Uterus (tissue), 3 donors: ENCODE measurements at regions not wholly inside any gene's neighbourhood (a gene's known extent, or its start where the extent isn't known, plus 50 kb on each side); places are given as distances from the start of the nearest gene placed in this dataset.
"Not testable (repeated sequence)": the region's sequence is repeated elsewhere in the genome, so short reads cannot be mapped to it uniquely, and the experiment has no call there.

Experiments
- DNase-seq, 2 donors: peaks; one replicate each; pipeline ENCODE4 v3.0.0-alpha.2; 2019 to 2020
- H3K27ac ChIP-seq, 2 donors: fragments of 200-600 bp; sonication (generic); 1 replicate in 1 of 2; 2 replicates in 1 of 2; pipeline ENCODE4 v1.5.1; 2016 to 2018
- H3K27me3 ChIP-seq, 2 donors: fragments of 200-600 bp; sonication (generic); one replicate each; pipeline ENCODE4 v1.5.1; 2018 to 2019; ENCODE audit warnings: control low read depth in 1 of 2
- H3K36me3 ChIP-seq, 2 donors: fragments of 200-600 bp; sonication (generic); one replicate each; pipeline ENCODE4 v1.5.1; 2019; ENCODE audit warnings: control low read depth in 1 of 2
- H3K4me1 ChIP-seq, 2 donors: fragments of 200-600 bp; sonication (generic); one replicate each; pipeline ENCODE4 v1.5.1; 2018 to 2019; ENCODE audit warnings: control low read depth in 1 of 2
- H3K4me3 ChIP-seq, 2 donors: fragments of 200-600 bp; sonication (generic); 1 replicate in 1 of 2; 2 replicates in 1 of 2; pipeline ENCODE4 v1.5.1; 2018 to 2019; ENCODE audit warnings: mild to moderate bottlenecking in 1 of 2
- H3K9me3 ChIP-seq, 2 donors: fragments of 200-600 bp; sonication (generic); one replicate each; pipeline ENCODE4 v1.5.1; 2019; ENCODE audit warnings: control low read depth in 1 of 2
- POLR2A ChIP-seq, 2 donors: fragments of 450-650 bp; IDR thresholded peaks; one replicate each; pipeline ENCODE4 v1.6.1; 2016; ENCODE audit warnings: antibody characterized with exemption in 2 of 2, mild to moderate bottlenecking in 1 of 2, moderate library complexity in 1 of 2
- intact Hi-C: fragments of 100-400 bp; cut with DNase I; formaldehyde crosslinking; loops from one replicate; pipeline ENCODE4 v1.15.1; 2023; ENCODE audit warnings: low total_unique reads
- TF ChIP-seq, protein P1 (sequence below), 4 experiments: fragments of 200-600 bp in 2 of 4; fragments of 450-650 bp in 2 of 4; sonication (generic) in 2 of 4; IDR thresholded peaks; one replicate each; pipeline ENCODE4 v1.5.1; 2016 to 2019; ENCODE audit warnings: antibody characterized with exemption in 4 of 4, mild to moderate bottlenecking in 2 of 4, moderate library complexity in 1 of 4
- donor health status: DM: yes; HTN: yes; CAD: no.

- Histone ChIP-seq H3K36me3 (no peaks in the 10 kb centered on the region), H3K27me3 (no peaks in the 10 kb centered on the region), H3K9me3 (no peaks in the 10 kb centered on the region), H3K4me1 (peaks cover 0 to 6% of the 10 kb centered on the region in 2 donors), H3K27ac (no peak overlapping the region), H3K4me3 (no peak overlapping the region)
- DNase-seq: no peak
- intact Hi-C loops: no loop called here
- no peak for TF ChIP-seq POLR2A (IDR thresholded peaks at IDR 0.05)
- TF ChIP-seq, protein P1, sequence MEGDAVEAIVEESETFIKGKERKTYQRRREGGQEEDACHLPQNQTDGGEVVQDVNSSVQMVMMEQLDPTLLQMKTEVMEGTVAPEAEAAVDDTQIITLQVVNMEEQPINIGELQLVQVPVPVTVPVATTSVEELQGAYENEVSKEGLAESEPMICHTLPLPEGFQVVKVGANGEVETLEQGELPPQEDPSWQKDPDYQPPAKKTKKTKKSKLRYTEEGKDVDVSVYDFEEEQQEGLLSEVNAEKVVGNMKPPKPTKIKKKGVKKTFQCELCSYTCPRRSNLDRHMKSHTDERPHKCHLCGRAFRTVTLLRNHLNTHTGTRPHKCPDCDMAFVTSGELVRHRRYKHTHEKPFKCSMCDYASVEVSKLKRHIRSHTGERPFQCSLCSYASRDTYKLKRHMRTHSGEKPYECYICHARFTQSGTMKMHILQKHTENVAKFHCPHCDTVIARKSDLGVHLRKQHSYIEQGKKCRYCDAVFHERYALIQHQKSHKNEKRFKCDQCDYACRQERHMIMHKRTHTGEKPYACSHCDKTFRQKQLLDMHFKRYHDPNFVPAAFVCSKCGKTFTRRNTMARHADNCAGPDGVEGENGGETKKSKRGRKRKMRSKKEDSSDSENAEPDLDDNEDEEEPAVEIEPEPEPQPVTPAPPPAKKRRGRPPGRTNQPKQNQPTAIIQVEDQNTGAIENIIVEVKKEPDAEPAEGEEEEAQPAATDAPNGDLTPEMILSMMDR (IDR thresholded peaks at IDR 0.05): no peak
Measured at GRCh38 chr18:43776997-43777396, 499.7 kb upstream of the SYT4 start.

DNA sequence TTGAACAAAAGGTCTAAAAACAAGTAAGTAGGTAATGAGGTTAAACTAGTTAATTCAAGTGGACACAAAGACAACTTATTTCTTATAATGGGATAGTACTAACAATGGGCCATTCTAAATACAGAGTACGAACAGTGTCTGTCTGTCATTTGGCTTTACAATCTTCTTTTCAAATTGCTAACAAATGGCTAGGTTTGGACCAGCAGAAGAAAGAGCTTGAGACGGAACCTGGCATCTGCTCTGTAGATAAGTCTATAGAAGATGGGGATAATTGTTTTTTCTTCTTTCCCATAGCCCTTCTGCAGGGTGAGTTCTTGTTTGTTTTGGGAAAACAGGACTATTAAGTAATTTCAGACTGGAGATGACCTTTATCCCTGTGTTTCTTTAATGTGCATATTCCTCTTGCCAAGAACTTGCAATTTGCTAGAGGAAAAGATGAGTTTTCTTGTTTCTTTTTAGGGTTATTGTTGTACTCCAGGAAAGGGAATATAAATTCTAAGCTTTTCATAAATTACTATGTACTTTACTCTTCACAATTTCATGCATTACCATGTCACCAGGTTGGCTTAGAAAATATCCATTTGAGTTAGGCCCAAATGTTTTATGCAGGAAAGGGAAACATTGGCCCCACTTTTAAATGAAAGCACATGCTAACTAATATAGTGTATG, 500.5 kb upstream of the SYT4 start:
- Histone ChIP-seq H3K9me3 (no peaks in the 10 kb centered on the region), H3K27ac (no peak overlapping the region), H3K4me1 (peaks cover 0 to 6% of the 10 kb centered on the region in 2 donors), H3K36me3 (no peaks in the 10 kb centered on the region), H3K27me3 (no peaks in the 10 kb centered on the region), H3K4me3 (no peak overlapping the region)
- DNase-seq: no peak
- intact Hi-C loops: no loop called here
- TF ChIP-seq, protein P1 (IDR thresholded peaks at IDR 0.05): no peak
- TF ChIP-seq POLR2A (IDR thresholded peaks at IDR 0.05): no peak

GRCh38 chr18:43780782-43781340, 503.6 kb upstream of the SYT4 start:
- H3K4me3 ChIP-seq: no peak overlapping the region
- H3K9me3 ChIP-seq: no peaks in the 10 kb centered on the region
- H3K4me1 ChIP-seq: peaks cover 0 to 6% of the 10 kb centered on the region in 2 donors
- H3K27ac ChIP-seq: no peak overlapping the region
- intact Hi-C loops: no loop called here
- no peaks in the 10 kb centered on the region for H3K36me3 ChIP-seq
- no peaks in the 10 kb centered on the region for H3K27me3 ChIP-seq
- TF ChIP-seq, protein P1 (IDR thresholded peaks at IDR 0.05): no peak
- no peak for TF ChIP-seq POLR2A (IDR thresholded peaks at IDR 0.05)
- DNase-seq: no peak

- intact Hi-C loops: no loop called here
- no peak overlapping the region for H3K27ac ChIP-seq
- TF ChIP-seq, protein P1 (IDR thresholded peaks at IDR 0.05): no peak
- no peak for TF ChIP-seq POLR2A (IDR thresholded peaks at IDR 0.05)
Measured at GRCh38 chr18:43785158-43785557, 507.9 kb upstream of the SYT4 start.

DNA sequence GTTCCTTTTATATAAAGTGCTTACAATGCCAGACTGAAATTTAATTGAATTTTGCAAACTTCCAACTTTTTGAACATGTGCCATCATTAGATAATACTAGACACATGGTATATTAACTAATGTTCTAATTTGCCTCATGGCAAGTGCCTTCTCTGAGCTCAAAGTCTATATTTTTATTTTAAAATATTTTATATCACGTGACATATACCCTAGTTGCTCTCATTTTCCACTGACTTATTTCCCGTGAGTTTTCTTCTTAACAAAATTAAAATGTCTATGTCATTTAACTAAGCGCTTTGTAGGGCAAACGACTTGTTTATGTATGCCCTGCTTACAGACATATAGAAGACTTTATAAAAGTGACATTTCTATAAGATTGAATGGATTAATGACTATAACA, 509.6 kb upstream of the SYT4 start:
- no peaks in the 10 kb centered on the region for H3K27me3 ChIP-seq
- H3K9me3 ChIP-seq: no peaks in the 10 kb centered on the region
- H3K4me3 ChIP-seq: no peak overlapping the region
- H3K4me1 ChIP-seq: no peaks in the 10 kb centered on the region
- intact Hi-C loops: no loop called here
- DNase-seq: no peak
- TF ChIP-seq, protein P1 (IDR thresholded peaks at IDR 0.05): no peak
- no peak for TF ChIP-seq POLR2A (IDR thresholded peaks at IDR 0.05)
- H3K36me3 ChIP-seq: no peaks in the 10 kb centered on the region
- no peak overlapping the region for H3K27ac ChIP-seq

More at GRCh38 chr18:43785158-43785557, 507.9 kb upstream of the SYT4 start:
- no peak for DNase-seq
- Histone ChIP-seq H3K4me3 (no peak overlapping the region), H3K36me3 (no peaks in the 10 kb centered on the region), H3K27me3 (no peaks in the 10 kb centered on the region), H3K4me1 (peaks cover 0 to 6% of the 10 kb centered on the region in 2 donors), H3K9me3 (no peaks in the 10 kb centered on the region)

DNA sequence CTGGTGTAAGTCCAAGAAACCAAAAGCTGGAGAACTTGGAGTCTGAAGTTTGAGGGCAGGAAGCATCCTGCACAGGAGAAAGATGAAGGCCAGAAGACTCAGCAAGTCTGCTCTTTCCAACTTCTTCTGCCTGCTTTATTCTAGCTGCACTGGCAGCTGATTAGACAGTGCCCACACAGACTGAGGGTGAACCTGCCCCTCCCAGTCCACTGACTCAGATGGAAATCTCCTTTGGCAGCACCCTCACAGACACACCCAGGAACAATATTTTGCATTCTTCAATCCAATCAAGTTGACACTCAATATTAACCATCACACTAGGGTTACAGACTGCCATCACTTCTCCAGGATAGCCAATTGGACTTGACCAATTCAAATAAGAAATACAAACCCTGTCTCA, 510.4 kb upstream of the SYT4 start:
- DNase-seq, H3K27me3 ChIP-seq, intact Hi-C loops, H3K9me3 ChIP-seq, H3K4me3 ChIP-seq, H3K36me3 ChIP-seq, H3K4me1 ChIP-seq, H3K27ac ChIP-seq: not testable (repeated sequence)
